ENCODE measurements at regions not wholly inside any gene's neighbourhood (a gene's known extent, or its start where the extent isn't known, plus 50 kb on each side); places are given as distances from the start of the nearest gene placed in this dataset.
"Not testable (repeated sequence)": the region's sequence is repeated elsewhere in the genome, so short reads cannot be mapped to it uniquely, and the experiment has no call there.

- peaks cover 23% of the 10 kb centered on the region for H3K27me3 Mint-ChIP-seq
- DNase-seq; H3K36me3 Mint-ChIP-seq (ENCODE audit: low read depth); H3K27ac Mint-ChIP-seq; H3K4me1 Mint-ChIP-seq; CTCF ChIA-PET; intact Hi-C loops (cut with DNase I, micrococcal nuclease); ATAC-seq; POLR2A ChIA-PET; H3K4me3 Mint-ChIP-seq: not testable (repeated sequence)
- peaks cover 16% of the 10 kb centered on the region for H3K9me3 Mint-ChIP-seq (ENCODE audit: low read depth)
Observed at GRCh38 chr2:234693681-234694190, 196.9 kb upstream of the ARL4C start.

- CTCF ChIA-PET; ATAC-seq; H3K4me3 Mint-ChIP-seq; H3K27ac Mint-ChIP-seq; H3K36me3 Mint-ChIP-seq (ENCODE audit: low read depth); POLR2A ChIA-PET; H3K4me1 Mint-ChIP-seq; DNase-seq; intact Hi-C loops (cut with DNase I, micrococcal nuclease): not testable (repeated sequence)
- Mint-ChIP-seq H3K9me3 (ENCODE audit: low read depth) (peaks cover 16% of the 10 kb centered on the region), H3K27me3 (peaks cover 23% of the 10 kb centered on the region)
Observed at GRCh38 chr2:234693191-234693590, 196.3 kb upstream of the ARL4C start.

GRCh38 chr2:234691968-234692955 is 195.4 kb upstream of the ARL4C start:
- Mint-ChIP-seq H3K27me3 (peaks cover 23% of the 10 kb centered on the region), H3K27ac (no peak overlapping the region), H3K9me3 (ENCODE audit: low read depth) (peaks cover 9% of the 10 kb centered on the region), H3K4me3 (no peak overlapping the region), H3K36me3 (ENCODE audit: low read depth) (peaks cover 2% of the 10 kb centered on the region), H3K4me1 (no peaks in the 10 kb centered on the region)
- ChIA-PET CTCF (interaction anchor here (0.5 kb wide), 1 partner anchor 211 kb away, joined by 3 read pairs; no protein-coding TSS in a partner anchor), POLR2A (interaction anchor here (0.5 kb wide), 1 partner anchor 414 kb away, joined by 3 read pairs; no protein-coding TSS in a partner anchor)
- DNase-seq (no peak), ATAC-seq (no peak)
- intact Hi-C loops (cut with DNase I, micrococcal nuclease): no loop called here

GRCh38 chr2:234691214-234691575 is 194.3 kb upstream of the ARL4C start:
- CTCF ChIA-PET: interaction anchor here (0.6 kb wide), 2 partner anchors 525 to 707 kb away, joined by 3 to 4 read pairs; no protein-coding TSS in a partner anchor
- POLR2A ChIA-PET: no interaction called here
- H3K4me3 Mint-ChIP-seq: no peak overlapping the region
- intact Hi-C loops (cut with DNase I, micrococcal nuclease): no loop called here
- no peaks in the 10 kb centered on the region for H3K4me1 Mint-ChIP-seq
- peaks cover 4% of the 10 kb centered on the region for H3K9me3 Mint-ChIP-seq (ENCODE audit: low read depth)
- peaks cover 21% of the 10 kb centered on the region for H3K27me3 Mint-ChIP-seq
- no peaks in the 10 kb centered on the region for H3K36me3 Mint-ChIP-seq (ENCODE audit: low read depth)
- no peak for ATAC-seq
- H3K27ac Mint-ChIP-seq: no peak overlapping the region
- DNase-seq: no peak

- DNase-seq (no peak), ATAC-seq (no peak)
- peaks cover 18% of the 10 kb centered on the region for H3K27me3 Mint-ChIP-seq
- ChIA-PET POLR2A (no interaction called here), CTCF (interaction anchor here (0.6 kb wide), 1 partner anchor 708 kb away, joined by 4 read pairs; no protein-coding TSS in a partner anchor)
- no peak overlapping the region for H3K27ac Mint-ChIP-seq
- intact Hi-C loops (cut with DNase I, micrococcal nuclease): no loop called here
- no peaks in the 10 kb centered on the region for H3K36me3 Mint-ChIP-seq (ENCODE audit: low read depth)
- H3K4me3 Mint-ChIP-seq: no peak overlapping the region
- H3K9me3 Mint-ChIP-seq (ENCODE audit: low read depth): no peaks in the 10 kb centered on the region
- H3K4me1 Mint-ChIP-seq: no peaks in the 10 kb centered on the region
Observed at GRCh38 chr2:234690569-234691213, 193.8 kb upstream of the ARL4C start.

- no peaks in the 10 kb centered on the region for H3K4me1 Mint-ChIP-seq
Observed at GRCh38 chr2:234689911-234690379, 193.1 kb upstream of the ARL4C start.

GRCh38 chr2:234687718-234688475 is 191.0 kb upstream of the ARL4C start:
- H3K27me3 Mint-ChIP-seq: peaks cover 9% of the 10 kb centered on the region
- H3K36me3 Mint-ChIP-seq (ENCODE audit: low read depth): no peaks in the 10 kb centered on the region
- CTCF ChIA-PET: no interaction called here
- H3K27ac Mint-ChIP-seq: no peak overlapping the region
- POLR2A ChIA-PET: no interaction called here
- H3K4me3 Mint-ChIP-seq: no peak overlapping the region
- DNase-seq (no peak), ATAC-seq (no peak)
- intact Hi-C loops (cut with DNase I, micrococcal nuclease): no loop called here
- no peaks in the 10 kb centered on the region for H3K4me1 Mint-ChIP-seq
- no peaks in the 10 kb centered on the region for H3K9me3 Mint-ChIP-seq (ENCODE audit: low read depth)

More at GRCh38 chr2:234689911-234690379, 193.1 kb upstream of the ARL4C start:
- ChIA-PET POLR2A (no interaction called here), CTCF (no interaction called here)
- H3K4me3 Mint-ChIP-seq: no peak overlapping the region
- intact Hi-C loops (cut with DNase I, micrococcal nuclease): no loop called here
- no peaks in the 10 kb centered on the region for H3K36me3 Mint-ChIP-seq (ENCODE audit: low read depth)
- H3K27ac Mint-ChIP-seq: no peak overlapping the region
- H3K9me3 Mint-ChIP-seq (ENCODE audit: low read depth): no peaks in the 10 kb centered on the region
- ATAC-seq (no peak), DNase-seq (no peak)
- peaks cover 16% of the 10 kb centered on the region for H3K27me3 Mint-ChIP-seq

- ChIA-PET CTCF (no interaction called here), POLR2A (no interaction called here)
- no peaks in the 10 kb centered on the region for H3K9me3 Mint-ChIP-seq (ENCODE audit: low read depth)
- DNase-seq (no peak), ATAC-seq (no peak)
- intact Hi-C loops (cut with DNase I, micrococcal nuclease): no loop called here
- no peak overlapping the region for H3K27ac Mint-ChIP-seq
- H3K36me3 Mint-ChIP-seq (ENCODE audit: low read depth): no peaks in the 10 kb centered on the region
- H3K27me3 Mint-ChIP-seq: peaks cover 3% of the 10 kb centered on the region
- no peaks in the 10 kb centered on the region for H3K4me1 Mint-ChIP-seq
- H3K4me3 Mint-ChIP-seq: no peak overlapping the region
Observed at GRCh38 chr2:234686088-234686890, 189.4 kb upstream of the ARL4C start.

- intact Hi-C loops (cut with DNase I, micrococcal nuclease): no loop called here
- Mint-ChIP-seq H3K36me3 (ENCODE audit: low read depth) (no peaks in the 10 kb centered on the region), H3K27me3 (peaks cover 2% of the 10 kb centered on the region), H3K27ac (no peak overlapping the region), H3K4me3 (no peak overlapping the region), H3K4me1 (no peaks in the 10 kb centered on the region), H3K9me3 (ENCODE audit: low read depth) (no peaks in the 10 kb centered on the region)
- POLR2A ChIA-PET: no interaction called here
- DNase-seq: no peak
- no peak for ATAC-seq
- CTCF ChIA-PET: no interaction called here
Observed at GRCh38 chr2:234684466-234684865, 187.6 kb upstream of the ARL4C start.

GRCh38 chr2:234683950-234684349 is 187.1 kb upstream of the ARL4C start:
- Mint-ChIP-seq H3K36me3 (ENCODE audit: low read depth) (no peaks in the 10 kb centered on the region), H3K4me1 (no peaks in the 10 kb centered on the region), H3K4me3 (no peak overlapping the region), H3K27me3 (peaks cover 2% of the 10 kb centered on the region), H3K27ac (no peak overlapping the region), H3K9me3 (ENCODE audit: low read depth) (no peaks in the 10 kb centered on the region)
- ATAC-seq: no peak
- DNase-seq: no peak
- ChIA-PET CTCF (no interaction called here), POLR2A (no interaction called here)
- intact Hi-C loops (cut with DNase I, micrococcal nuclease): no loop called here
